Endodermal cell (in vitro differentiated cells): ENCODE measurements at regions not wholly inside any gene's neighbourhood (a gene's known extent, or its start where the extent isn't known, plus 50 kb on each side); places are given as distances from the start of the nearest gene placed in this dataset.

ENCODE experiments used
- DNase-seq: peaks from one replicate; pipeline ENCODE4 v3.0.0-alpha.2; 2017
- H3K27ac ChIP-seq: 2 replicates; pipeline ENCODE4 v1.5.1; 2013; ENCODE audit warnings: mild to moderate bottlenecking, low read depth, low read length, moderate library complexity
- H3K27me3 ChIP-seq: 2 replicates; pipeline ENCODE4 v1.6.1; 2013; ENCODE audit warnings: mild to moderate bottlenecking, low read length, moderate library complexity; ENCODE audit not compliant: insufficient read depth, control insufficient read depth, poor library complexity, severe bottlenecking
- H3K36me3 ChIP-seq: 2 replicates; pipeline ENCODE4 v1.7.0; 2013; ENCODE audit warnings: mild to moderate bottlenecking, low read length, moderate library complexity; ENCODE audit not compliant: control insufficient read depth, insufficient read depth
- H3K4me1 ChIP-seq: one replicate; pipeline ENCODE4 v1.7.0; 2013; ENCODE audit warnings: low read length; ENCODE audit not compliant: control insufficient read depth, insufficient read depth
- H3K4me3 ChIP-seq: 2 replicates; pipeline ENCODE4 v1.5.1; 2013; ENCODE audit warnings: mild to moderate bottlenecking, low read length, moderate library complexity
- H3K9ac ChIP-seq: 2 replicates; pipeline ENCODE4 v1.6.1; 2013; ENCODE audit warnings: mild to moderate bottlenecking, low read length, moderate library complexity; ENCODE audit not compliant: poor library complexity, severe bottlenecking; ENCODE audit errors: extremely low read depth
- H3K9me3 ChIP-seq: 2 replicates; pipeline ENCODE4 v1.6.1; 2013; ENCODE audit warnings: mild to moderate bottlenecking, low read length, moderate library complexity; ENCODE audit not compliant: control insufficient read depth
- H3K27ac Mint-ChIP-seq: 2 replicates; pipeline ENCODE4 v1.8.0; 2020; ENCODE audit warnings: mixed read lengths
- H3K27me3 Mint-ChIP-seq: 2 replicates; pipeline ENCODE4 v1.8.0; 2021; ENCODE audit warnings: mild to moderate bottlenecking, mixed read lengths; ENCODE audit not compliant: insufficient read depth
- H3K36me3 Mint-ChIP-seq: 2 replicates; pipeline ENCODE4 v1.8.0; 2020; ENCODE audit warnings: low read depth, mixed read lengths
- H3K4me1 Mint-ChIP-seq: 2 replicates; pipeline ENCODE4 v1.8.0; 2020; ENCODE audit warnings: mixed read lengths
- H3K4me3 Mint-ChIP-seq: 2 replicates; pipeline ENCODE4 v1.8.0; 2020; ENCODE audit warnings: mild to moderate bottlenecking, moderate library complexity, mixed read lengths
- H3K9me3 Mint-ChIP-seq: 2 replicates; pipeline ENCODE4 v1.8.0; 2020; ENCODE audit warnings: mild to moderate bottlenecking, mixed read lengths
- CTCF ChIP-seq: fragments of 200-600 bp; sonication (generic); conservative IDR thresholded peaks from 2 replicates; pipeline ENCODE4 v1.5.0; 2021; ENCODE audit warnings: antibody characterized with exemption, mild to moderate bottlenecking
- WGBS, 2 experiments: methylation state at CpG; one replicate each; pipeline versions ENCODE4 v1.1.5 to v1.1.7; 2013; ENCODE audit warnings: missing lambda C conversion rate in 2 of 2, mixed read lengths in 1 of 2; ENCODE audit not compliant: insufficient coverage in 1 of 2, insufficient read length in 1 of 2; 5-methylcytosine and 5-hydroxymethylcytosine counted together

GRCh38 chr6:159513074-159513720 is 179.8 kb downstream of the SOD2 start:
- H3K9me3 Mint-ChIP-seq = peaks cover 6% of the 10 kb centered on the region
- H3K4me1 Mint-ChIP-seq = no peaks in the 10 kb centered on the region
- H3K4me3 Mint-ChIP-seq = no peak overlapping the region
- no peak for TF ChIP-seq CTCF
- H3K36me3 ChIP-seq = no peaks in the 10 kb centered on the region
- no peak overlapping the region for H3K9ac ChIP-seq
- no peak overlapping the region for H3K27ac ChIP-seq
- DNase-seq = no peak
- no peak overlapping the region for H3K27ac Mint-ChIP-seq
- WGBS, 2 experiments = 79 to 88% methylated on average over 5 to 7 of the region's 7 CpGs
- H3K27me3 ChIP-seq = no peaks in the 10 kb centered on the region
- H3K27me3 Mint-ChIP-seq = peaks cover 11% of the 10 kb centered on the region
- H3K4me3 ChIP-seq = no peak overlapping the region
- H3K4me1 ChIP-seq = no peaks in the 10 kb centered on the region
- H3K9me3 ChIP-seq = peaks cover 8% of the 10 kb centered on the region
- no peaks in the 10 kb centered on the region for H3K36me3 Mint-ChIP-seq

- Histone ChIP-seq H3K9me3 (peaks cover 8% of the 10 kb centered on the region), H3K9ac (no peak overlapping the region), H3K27ac (no peak overlapping the region), H3K4me3 (no peak overlapping the region), H3K4me1 (no peaks in the 10 kb centered on the region), H3K36me3 (no peaks in the 10 kb centered on the region), H3K27me3 (no peaks in the 10 kb centered on the region)
- 92% methylated on average over 2 of the region's 2 CpGs for WGBS, 2 experiments
- H3K9me3 Mint-ChIP-seq = peaks cover 6% of the 10 kb centered on the region
- H3K36me3 Mint-ChIP-seq = no peaks in the 10 kb centered on the region
- TF ChIP-seq CTCF = no peak
- peaks cover 6% of the 10 kb centered on the region for H3K27me3 Mint-ChIP-seq
- DNase-seq = no peak
- H3K27ac Mint-ChIP-seq = no peak overlapping the region
- H3K4me3 Mint-ChIP-seq = no peak overlapping the region
- no peaks in the 10 kb centered on the region for H3K4me1 Mint-ChIP-seq
Observed at GRCh38 chr6:159512571-159512970, 180.5 kb downstream of the SOD2 start.

- Histone ChIP-seq H3K9ac (no peak overlapping the region), H3K9me3 (peaks cover 8% of the 10 kb centered on the region), H3K36me3 (no peaks in the 10 kb centered on the region), H3K27me3 (no peaks in the 10 kb centered on the region), H3K27ac (no peak overlapping the region), H3K4me3 (no peak overlapping the region), H3K4me1 (no peaks in the 10 kb centered on the region)
- no peak overlapping the region for H3K27ac Mint-ChIP-seq
- peaks cover 4% of the 10 kb centered on the region for H3K27me3 Mint-ChIP-seq
- no peak for DNase-seq
- H3K36me3 Mint-ChIP-seq = no peaks in the 10 kb centered on the region
- H3K4me1 Mint-ChIP-seq = no peaks in the 10 kb centered on the region
- peaks cover 6% of the 10 kb centered on the region for H3K9me3 Mint-ChIP-seq
- H3K4me3 Mint-ChIP-seq = no peak overlapping the region
- 65 to 88% methylated on average over 2 of the region's 2 CpGs for WGBS, 2 experiments
- TF ChIP-seq CTCF = no peak
Observed at GRCh38 chr6:159512104-159512503, 180.9 kb downstream of the SOD2 start.
